ENCODE measurements at regions not wholly inside any gene's neighbourhood (a gene's known extent, or its start where the extent isn't known, plus 50 kb on each side); places are given as distances from the start of the nearest gene placed in this dataset.

GRCh38 chr1:229195246-229195645, 75.7 kb upstream of the RAB4A start (continued):
- TF ChIP-seq ZNF462 (CRISPR knock-in tag; IDR thresholded peaks at IDR 0.05) (no peak), ZNF114 (CRISPR knock-in tag; IDR thresholded peaks at IDR 0.05) (no peak), EZH2 (IDR thresholded peaks at IDR 0.05; ENCODE audit: low read depth, unreplicated experiment) (no peak), STAT1 (IDR thresholded peaks at IDR 0.05; ENCODE audit: unreplicated experiment) (no peak), JUNB (IDR thresholded peaks at IDR 0.05; ENCODE audit: unreplicated experiment) (no peak)

GRCh38 chr1:229196404-229197264, 74.3 kb upstream of the RAB4A start:
- no peaks in the 10 kb centered on the region for H3K79me2 ChIP-seq (replicated peaks; ENCODE audit: insufficient read depth)
- peaks cover 12% of the 10 kb centered on the region for H3K27me3 Mint-ChIP-seq (ENCODE audit: insufficient read depth, low read depth, poor library complexity)
- H3K4me1 Mint-ChIP-seq, result peaks cover 34% of the 10 kb centered on the region
- H3K36me3 ChIP-seq (ENCODE audit: insufficient read depth), result no peaks in the 10 kb centered on the region
- no peaks in the 10 kb centered on the region for H3K27me3 ChIP-seq (ENCODE audit: insufficient read depth)
- no peaks in the 10 kb centered on the region for H3F3A ChIP-seq (replicated peaks; ENCODE audit: low read depth)
- H3K27ac ChIP-seq (ENCODE audit: low read depth), result no peak overlapping the region
- no peaks in the 10 kb centered on the region for H3K36me3 Mint-ChIP-seq (ENCODE audit: low read depth)
- H3K4me3 ChIP-seq, result no peak overlapping the region
- no peak overlapping the region for H3K4me2 ChIP-seq
- no peaks in the 10 kb centered on the region for H3K9me3 Mint-ChIP-seq
- peaks cover 12% of the 10 kb centered on the region for H3K4me1 ChIP-seq (ENCODE audit: insufficient read depth)
- H3K27ac Mint-ChIP-seq, result no peak overlapping the region
- no peaks in the 10 kb centered on the region for H4K20me1 ChIP-seq (replicated peaks; ENCODE audit: insufficient read depth)
- H3K4me3 Mint-ChIP-seq, result no peak overlapping the region
- no peaks in the 10 kb centered on the region for H3K9me2 ChIP-seq (ENCODE audit: insufficient read depth)
- no peak for DNase-seq (ENCODE audit: low spot score)
- no peak for ATAC-seq
- no peak overlapping the region for H2AFZ ChIP-seq
- TF ChIP-seq ZNF114 (CRISPR knock-in tag; IDR thresholded peaks at IDR 0.05) (no peak), ZNF462 (CRISPR knock-in tag; IDR thresholded peaks at IDR 0.05) (no peak), EZH2phosphoT487 (IDR thresholded peaks at IDR 0.05; ENCODE audit: unreplicated experiment) (no peak), STAT1 (IDR thresholded peaks at IDR 0.05; ENCODE audit: unreplicated experiment) (no peak), CREB1 (CRISPR knock-in tag; IDR thresholded peaks at IDR 0.05; ENCODE audit: low read depth) (no peak), POLR2AphosphoS5 (IDR thresholded peaks at IDR 0.05; ENCODE audit: low read depth) (no peak)

All from GM23338 (cell line).